DMS79 treated with DMSO at 0.1 percent for 48 hours (cell line): ENCODE measurements at regions not wholly inside any gene's neighbourhood (a gene's known extent, or its start where the extent isn't known, plus 50 kb on each side); places are given as distances from the start of the nearest gene placed in this dataset.
"Not testable (repeated sequence)": the region's sequence is repeated elsewhere in the genome, so short reads cannot be mapped to it uniquely, and the experiment has no call there.

Experiments
- DNase-seq: peaks from one replicate; lab custom pipeline; 2025; lab: John Stamatoyannopoulos, UW

DNA sequence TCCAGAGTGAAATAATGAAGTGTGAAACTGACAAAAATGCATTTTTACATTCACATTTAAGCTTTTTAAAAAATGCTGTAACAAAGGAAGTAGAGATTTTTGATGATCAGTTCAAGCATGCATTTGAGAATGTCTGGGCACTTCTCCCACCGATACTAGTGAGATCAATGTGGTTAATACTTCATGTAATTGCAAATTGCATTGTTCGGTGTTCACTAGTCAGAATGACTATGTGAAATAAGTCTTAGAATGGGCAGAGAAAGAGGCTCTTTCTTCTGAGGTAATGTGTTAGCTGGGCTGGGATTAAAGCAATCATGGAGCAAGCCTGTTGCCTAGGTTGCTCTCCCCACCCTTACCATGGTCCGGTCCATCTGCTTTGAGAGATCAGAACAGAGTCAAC lies 587.0 kb upstream of the GRM7 start:
- no peak for DNase-seq

DNA sequence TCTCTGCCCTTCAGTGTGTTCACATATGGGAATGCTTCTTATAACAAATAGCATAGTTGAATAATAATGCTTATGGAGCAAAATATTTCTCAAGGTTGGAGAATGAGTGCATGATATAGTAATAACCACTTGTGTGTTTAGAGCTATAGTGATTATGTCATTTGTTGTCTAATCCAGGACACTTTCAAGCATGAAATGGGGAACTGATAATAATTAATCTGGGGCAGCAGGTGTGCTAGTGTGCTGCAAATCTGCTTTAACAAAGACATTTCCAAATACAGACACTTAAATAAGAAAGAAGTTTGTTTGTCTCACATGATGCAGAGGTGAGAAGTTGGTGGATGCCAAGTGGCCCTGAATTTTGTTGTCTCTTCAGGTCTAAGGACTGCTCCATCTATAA lies 579.3 kb upstream of the GRM7 start:
- no peak for DNase-seq

DNA sequence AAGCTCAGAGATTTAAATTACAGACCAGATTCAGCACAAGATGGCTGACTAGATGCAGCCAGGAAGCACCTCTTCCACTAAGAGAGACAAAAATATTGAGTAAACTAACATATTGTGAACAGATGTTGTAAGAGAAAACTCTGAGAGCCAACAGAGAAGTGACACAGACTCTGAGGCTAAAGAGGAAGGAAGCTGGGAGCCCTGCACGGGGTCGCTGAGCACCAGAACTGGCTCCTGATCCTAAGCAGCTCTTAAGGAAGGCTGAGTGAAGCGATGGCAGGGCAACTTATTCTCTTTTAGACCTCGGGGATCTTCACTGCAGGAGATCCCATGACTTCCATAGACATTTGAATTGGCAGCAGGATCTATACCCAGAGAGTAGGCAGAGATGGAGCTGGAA lies 578.0 kb upstream of the GRM7 start:
- no peak for DNase-seq

DNA sequence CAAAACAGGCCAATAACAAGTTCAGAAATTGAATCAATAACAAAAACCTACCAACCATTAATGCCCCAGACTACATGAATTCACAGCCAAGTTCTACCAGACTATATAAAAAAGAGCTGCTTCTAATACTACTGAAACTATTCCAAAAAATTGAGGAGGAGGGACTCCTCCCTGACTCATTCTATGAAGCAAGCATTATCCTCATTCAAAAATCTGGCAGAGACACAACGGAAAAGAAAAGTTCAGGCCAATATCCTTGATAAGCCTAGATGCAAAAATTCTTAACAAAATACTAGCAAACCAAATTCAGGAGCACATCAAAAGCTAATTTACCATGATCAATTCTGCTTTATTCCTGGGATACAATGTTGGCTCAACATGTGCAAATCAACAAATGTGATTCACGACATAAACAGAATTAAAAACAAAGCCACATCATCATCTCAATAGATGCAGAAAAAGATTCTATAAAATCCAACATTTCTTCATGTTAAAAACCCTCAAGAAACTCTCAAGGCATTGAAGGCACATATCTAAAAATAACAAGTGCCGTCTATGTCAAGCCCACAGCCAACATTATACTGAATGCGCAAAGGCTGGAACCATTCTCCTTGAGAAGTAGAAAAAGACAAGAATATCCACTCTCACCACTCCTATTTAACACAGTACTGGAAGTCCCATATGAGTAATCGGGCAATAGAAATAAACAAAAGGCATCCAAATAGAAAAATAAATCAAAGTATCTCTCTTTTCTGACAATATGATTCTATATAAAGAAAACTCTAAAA lies 573.6 kb upstream of the GRM7 start:
- DNase-seq = no peak

DNA sequence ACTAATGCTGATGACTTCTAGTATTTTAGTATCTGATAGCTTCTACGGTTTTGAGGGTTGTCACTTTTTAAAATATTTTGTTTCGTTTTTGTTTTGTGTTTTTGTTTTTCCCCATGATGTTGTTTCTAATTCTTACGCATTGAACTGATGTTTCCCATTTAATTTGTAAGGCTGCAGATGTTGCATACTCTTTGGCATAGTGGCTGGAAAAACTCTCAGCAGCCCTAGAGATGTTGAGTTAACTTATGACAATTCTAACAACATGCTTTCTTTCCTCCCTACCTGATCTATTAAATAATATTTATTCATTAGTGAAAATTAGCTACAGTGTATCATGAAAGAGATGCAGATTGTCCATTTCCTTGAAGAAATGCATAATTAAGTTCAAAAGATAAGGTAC lies 559.3 kb upstream of the GRM7 start:
- no peak for DNase-seq

DNA sequence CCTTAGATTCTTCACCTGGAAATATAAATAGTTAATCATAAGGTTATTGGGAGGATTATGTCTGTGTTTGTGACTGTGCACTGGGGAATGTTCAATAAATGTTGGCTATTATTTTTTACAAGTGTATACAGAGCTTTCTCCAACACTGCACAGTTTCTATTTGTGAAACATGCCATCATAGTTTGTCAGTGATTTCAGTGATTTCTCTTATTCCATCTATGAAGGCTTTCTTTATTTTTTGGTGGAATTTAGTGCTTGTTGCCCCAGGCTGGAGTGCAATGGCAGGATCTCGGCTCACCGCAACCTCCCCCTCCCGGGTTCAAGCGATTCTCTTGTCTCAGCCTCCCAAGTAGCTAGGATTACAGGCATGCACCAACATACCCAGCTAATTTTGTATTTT lies 545.0 kb upstream of the GRM7 start:
- DNase-seq = no peak

DNA sequence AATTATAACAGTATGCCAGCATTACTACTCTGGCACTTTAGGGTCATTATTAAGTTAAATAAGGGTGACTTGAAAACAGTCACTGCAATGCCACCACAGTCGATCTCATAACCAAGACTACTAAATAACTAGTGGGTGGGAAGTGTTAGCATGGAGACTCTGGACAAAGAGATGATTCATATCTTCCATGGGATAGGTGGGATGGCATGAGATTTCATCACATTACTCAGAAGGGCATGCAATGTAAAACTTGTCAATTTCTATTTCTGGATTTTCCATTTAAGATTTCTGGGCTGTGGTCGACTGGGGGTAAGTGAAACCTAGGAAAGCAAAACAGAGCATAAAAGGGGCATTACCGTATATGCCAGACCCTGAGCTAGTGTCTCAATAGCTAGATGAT lies 538.9 kb upstream of the GRM7 start:
- no peak for DNase-seq

DNA sequence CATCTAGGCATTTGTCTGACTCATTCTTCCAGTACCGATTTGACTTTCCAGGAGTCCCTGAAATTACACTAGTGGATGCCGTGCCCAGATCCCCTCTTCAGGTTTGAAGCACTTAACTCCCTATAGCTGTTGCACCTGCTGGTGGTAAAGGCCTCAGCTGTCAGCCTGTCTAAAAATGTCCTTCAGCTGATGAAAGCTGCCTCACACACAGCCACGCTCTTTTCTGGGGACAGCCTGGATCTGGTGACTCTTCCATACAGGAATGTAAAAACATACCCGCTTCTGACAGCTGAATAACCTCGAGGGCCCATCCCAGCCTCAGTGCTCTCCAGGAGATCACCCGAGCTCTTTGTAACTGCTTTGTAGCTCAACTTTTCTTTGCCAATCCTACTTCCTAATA lies 534.1 kb upstream of the GRM7 start:
- no peak for DNase-seq

DNA sequence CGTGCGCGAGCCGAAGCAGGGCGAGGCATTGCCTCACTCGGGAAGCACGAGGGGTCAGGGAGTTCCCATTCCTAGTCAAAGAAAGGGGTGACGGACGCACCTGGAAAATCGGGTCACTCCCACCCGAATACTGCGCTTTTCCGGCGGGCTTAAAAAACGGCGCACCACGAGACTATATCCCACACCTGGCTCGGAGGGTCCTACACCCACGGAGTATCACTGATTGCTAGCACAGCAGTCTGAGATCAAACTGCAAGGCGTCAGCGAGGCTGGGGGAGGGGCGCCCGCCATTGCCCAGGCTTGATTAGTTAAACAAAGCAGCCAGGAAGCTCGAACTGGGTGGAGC lies 520.0 kb upstream of the GRM7 start:
- DNase-seq = not testable (repeated sequence)

DNA sequence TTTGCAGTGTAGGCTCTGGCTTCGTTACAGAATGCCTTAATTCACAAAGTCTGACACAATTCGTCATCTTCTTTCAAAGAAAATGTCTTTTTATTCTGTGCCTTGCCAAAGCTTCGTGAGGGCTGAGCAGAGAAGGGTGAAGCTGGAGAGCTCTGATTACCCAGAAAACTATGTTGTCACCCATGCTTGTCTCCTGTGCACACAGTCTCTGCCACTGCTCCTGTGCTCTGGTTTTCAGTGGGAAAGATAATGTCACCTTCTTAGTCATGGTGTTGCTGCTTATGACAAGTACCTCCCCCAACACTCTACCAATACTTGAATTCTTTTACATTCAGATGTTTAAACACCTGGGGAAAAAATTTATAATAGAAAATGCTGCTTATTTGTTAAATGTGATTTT lies 509.2 kb upstream of the GRM7 start:
- DNase-seq = no peak

DNA sequence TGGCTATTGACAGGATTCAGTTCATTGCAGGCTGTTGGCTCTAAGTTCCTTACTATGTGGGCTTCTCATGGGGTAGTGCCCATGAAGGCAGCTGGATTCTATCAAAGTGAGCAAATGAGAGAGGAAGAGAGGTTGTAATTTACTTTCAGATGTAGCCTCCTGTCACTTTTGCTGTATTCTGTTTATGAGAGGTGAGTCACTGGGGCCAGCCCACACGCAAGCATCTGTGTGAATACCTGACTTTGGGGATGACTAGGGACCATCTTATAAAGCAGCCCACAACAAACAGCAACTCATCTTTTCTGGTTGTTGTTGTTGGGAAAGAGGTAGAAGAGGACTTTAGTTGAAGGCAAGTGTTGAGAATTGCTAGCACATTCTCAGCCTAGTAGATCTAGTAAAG lies 506.3 kb upstream of the GRM7 start:
- DNase-seq = no peak

DNA sequence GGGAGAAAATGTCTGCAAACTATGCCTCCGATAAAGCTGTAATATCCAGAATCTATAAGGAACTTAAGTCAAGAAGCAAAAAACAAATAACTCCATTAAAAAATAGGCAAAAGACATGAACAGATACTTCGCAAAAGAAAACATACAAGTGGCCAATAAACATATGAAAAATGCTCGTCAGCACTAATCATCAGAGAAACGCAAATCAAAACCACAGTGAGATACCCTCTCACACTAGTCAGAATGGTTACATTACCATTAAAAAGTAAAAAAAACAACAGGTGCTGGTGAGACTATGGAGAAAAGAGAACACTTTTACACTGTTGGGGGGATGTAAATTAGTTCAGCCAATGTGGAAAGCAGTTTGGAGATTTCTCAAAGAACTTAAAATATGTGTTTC lies 498.5 kb upstream of the GRM7 start:
- DNase-seq = no peak

DNA sequence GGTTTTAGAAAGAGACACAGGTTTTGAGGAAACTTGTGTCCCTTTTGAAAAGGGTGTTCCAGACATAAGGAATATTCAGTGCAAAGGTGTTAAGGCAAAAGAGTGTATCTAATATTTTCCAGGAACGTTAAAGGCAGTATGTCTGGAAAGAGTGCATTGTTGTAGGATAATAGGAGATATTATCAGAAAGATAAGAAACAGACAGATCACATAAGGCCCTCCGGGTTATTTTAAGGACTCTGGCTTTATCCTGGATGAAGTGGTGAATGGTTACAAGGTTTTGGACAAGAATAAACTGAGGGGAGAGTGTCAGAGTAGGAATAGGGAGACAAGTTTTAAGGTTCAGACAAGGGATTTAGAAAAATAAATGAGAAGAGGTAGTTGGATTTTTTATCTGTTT lies 493.7 kb upstream of the GRM7 start:
- no peak for DNase-seq

DNA sequence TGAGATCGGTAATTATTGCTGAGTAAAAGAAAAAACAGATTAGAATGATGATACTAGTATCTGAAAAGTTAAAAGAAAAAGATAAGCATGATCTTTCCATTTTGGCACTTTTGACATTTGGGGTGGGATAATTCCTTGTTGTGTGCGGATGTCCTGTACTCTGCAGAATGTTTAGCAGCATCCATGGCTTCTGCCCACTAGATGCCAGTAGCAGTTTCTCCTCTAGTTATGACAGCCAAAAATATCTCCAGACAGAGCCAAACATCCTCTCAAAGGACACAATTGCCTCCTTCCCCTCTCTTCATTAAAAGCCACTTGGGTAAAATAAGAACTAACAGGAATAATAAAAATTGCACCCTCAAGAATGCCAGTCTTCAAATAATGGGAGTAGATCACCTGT lies 468.8 kb upstream of the GRM7 start:
- DNase-seq = no peak

DNA sequence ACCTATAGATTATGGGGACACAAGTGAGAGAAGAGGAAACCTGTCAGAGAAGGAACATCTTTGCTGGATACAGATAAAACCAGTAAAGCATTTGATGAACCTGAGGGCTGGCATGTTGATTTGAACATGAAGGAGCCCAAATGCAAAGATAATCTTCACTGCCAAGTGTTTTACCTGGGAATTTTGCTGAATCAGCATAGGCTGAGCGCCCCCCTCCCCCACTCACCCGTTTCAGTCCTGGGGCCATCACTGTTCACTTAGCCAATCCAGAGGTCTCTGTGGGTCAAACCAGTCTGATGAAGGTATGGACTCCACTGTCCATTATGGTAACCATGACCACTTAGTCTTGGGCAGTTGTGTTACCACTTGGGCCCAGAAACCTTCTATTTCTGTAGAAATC lies 466.0 kb upstream of the GRM7 start:
- DNase-seq = no peak

DNA sequence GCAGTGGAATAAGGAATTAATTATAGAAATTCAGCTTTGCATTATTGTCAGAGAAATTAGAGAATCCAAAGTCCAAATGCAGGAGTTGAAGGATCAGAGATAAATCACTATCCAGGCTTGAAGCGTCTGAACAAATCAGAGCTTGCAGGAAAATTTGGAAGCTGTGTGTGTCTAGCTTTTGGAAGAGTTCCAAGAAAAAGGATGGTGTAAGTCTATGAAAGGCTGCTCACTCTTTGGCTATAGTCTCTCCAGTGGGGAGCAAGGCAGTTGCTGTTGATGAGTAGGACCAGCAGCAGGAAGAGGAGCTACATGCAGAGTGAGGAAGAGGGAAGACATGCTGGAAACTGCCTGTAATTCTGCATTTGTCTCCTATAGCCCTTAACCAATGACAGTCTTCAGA lies 464.3 kb upstream of the GRM7 start:
- no peak for DNase-seq

DNA sequence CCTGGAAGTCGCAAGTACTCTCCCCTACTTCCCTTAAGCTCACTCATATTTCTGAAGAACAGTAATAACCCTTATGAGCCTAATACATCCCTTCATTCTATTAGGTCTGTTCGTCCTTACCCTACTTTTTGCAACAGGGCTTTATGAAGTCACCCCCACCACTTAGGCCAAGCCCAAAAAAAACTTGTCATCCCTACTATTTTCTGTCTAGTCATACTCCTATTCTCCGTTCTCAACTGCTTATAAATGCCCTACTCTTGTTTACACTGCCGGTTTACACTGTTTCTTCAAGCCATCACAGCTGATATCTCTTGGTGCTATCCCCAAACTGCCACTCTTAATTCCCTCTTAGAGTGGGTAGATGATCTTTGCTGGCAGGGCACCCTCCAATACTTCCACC lies 458.2 kb upstream of the GRM7 start:
- DNase-seq = not testable (repeated sequence)

DNA sequence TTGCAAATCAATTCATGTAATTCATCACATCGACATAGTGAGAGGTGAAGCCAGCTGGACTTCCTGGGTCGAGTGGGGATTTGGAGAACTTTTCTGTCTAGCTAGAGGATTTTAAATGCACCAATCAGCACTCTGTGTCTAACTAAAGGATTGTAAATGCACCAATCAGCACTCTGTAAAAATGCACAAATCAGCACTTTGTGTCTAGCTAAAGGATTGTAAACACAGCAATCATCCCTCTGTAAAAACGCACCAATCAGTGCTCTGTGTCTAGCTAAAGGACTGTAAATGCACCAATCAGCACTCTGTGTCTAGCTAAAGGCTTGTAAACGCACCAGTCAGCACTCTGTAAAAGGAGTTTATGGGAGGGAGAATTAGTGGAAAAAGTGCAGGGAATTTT lies 454.0 kb upstream of the GRM7 start:
- not testable (repeated sequence) for DNase-seq

DNA sequence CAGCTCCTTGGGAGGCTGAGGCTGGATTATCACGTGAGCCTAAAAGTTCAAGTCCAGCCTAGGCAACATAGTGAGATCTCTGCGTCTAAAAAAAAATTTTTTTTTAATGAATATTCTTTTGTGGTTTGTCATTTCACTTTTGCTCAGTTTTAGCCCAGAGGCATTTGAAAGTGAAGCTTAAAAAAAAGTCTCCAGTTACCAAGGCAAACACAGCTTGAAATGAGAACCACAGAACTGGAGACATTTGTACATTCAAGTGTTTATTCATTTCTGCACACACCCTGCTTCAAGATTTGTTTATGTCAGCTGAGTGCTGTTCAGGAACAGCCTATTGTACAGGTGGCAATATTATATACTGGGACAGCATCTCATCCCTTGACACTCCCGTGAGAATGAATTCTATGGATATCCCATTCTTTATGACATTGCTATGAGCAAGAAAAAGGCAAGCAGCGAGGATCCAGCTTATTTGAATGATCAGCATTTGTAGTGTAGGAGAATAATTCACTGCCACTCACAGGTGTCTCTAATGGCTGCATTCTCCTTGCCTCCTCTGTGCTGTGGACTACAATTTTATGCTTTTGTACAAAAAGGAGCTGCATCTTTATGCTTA lies 444.8 kb upstream of the GRM7 start:
- DNase-seq = peak; percentile 12

DNA sequence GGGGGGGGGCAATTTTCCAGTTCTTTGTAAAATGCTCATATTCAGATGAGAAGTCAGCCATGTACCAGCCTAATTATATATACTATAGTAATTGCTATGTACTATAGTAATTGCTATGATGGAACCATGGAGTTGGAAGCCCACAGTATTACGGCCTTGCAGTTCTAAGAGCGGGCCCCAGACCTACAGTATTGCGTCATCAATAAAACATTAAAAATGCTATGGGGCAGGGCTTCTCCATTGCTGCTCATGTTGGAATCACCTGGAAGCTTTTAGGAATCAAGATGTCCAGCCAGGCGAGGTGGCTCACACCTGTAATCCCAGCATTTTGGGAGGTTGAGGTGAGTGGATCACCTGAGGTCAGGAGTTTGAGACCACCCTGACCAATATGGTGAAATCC lies 443.7 kb upstream of the GRM7 start:
- DNase-seq = no peak

DNA sequence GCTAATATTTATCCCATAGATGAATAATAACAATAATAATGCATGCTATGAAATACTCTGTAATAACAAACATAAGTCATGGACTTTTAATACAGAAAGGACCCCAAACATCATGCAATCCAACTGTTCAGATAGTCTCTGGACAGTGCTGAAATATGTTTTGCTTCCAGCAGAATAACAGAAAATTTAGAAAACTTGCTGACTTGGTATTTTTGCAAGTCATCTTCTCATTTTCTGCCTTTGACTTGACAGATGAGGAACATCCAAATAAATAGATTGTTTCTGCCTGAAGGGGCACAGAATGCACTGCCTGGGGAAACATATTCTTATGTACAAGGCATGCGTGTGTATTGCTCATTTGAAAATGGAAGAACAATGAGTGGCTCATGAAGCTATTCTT lies 442.4 kb upstream of the GRM7 start:
- no peak for DNase-seq

DNA sequence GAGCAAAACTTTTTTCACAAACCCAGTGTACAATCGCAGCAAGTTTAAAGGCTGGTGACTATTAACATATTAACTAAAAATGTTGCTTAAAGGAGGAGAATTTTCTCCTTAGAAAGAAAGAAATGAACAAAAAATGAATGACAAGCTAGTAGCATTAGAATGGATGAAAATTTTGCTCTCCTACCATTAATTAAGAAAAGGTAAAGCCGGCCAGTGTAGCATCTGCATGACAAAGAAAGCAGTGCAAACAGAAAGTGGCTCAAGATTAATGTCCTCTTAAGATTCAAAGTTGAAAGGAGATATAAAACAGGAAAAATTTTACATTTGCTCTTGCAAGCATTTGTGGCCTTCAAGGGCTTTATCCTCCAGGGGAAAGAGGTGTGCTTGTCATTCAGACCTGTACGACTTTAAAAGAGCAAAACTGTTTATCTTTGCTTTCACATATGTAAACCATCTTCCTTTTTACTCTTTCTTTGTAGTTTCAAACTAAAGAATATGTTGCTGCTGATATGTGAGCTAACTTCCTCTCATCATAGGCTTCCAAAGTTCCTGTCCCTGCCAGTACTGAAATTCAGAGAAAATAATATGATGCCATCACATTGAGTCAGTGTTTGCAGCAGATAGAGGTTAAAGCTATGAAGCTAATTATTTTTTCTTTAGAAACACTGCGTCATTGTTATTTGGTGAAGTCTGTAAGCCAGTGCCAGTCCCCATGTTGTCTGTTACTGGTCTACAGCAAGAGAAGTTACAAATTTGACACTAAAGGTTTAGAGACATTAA lies 439.1 kb upstream of the GRM7 start:
- no peak for DNase-seq

DNA sequence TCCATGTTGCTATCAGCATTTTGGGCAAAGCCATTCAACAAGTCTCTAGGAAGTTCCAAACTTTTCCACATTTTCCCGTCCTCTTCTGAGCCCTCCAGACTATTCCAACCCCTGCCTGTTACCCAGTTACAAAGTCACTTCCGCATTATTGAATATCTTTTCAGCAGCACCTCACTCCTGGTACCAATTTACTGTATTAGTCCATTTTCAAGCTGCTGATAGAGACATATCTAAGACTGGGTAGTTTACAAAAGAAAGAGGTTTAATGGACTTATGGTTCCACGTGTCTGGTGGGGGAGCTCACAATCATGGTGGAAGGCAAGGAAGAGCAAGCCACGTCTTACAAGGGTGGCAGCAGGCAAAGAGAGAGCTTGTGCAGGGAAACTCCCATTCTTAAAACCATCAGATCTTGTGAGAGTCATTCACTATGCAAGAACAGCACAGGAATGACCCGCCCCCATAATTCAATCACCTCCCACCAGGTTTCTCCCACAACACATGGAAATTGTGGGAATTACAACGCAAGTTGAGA lies 435.6 kb upstream of the GRM7 start:
- DNase-seq = no peak
